HG02623 (cell line): ENCODE measurements at regions not wholly inside any gene's neighbourhood (a gene's known extent, or its start where the extent isn't known, plus 50 kb on each side); places are given as distances from the start of the nearest gene placed in this dataset.
"Not testable (repeated sequence)": the region's sequence is repeated elsewhere in the genome, so short reads cannot be mapped to it uniquely, and the experiment has no call there.

ENCODE experiments used
- ATAC-seq: cut with Tn5 transposase; IDR thresholded peaks from one replicate; pipeline ENCODE4 v1.9.1; 2021; ENCODE audit warnings: moderate library complexity; ENCODE audit not compliant: unreplicated experiment

DNA sequence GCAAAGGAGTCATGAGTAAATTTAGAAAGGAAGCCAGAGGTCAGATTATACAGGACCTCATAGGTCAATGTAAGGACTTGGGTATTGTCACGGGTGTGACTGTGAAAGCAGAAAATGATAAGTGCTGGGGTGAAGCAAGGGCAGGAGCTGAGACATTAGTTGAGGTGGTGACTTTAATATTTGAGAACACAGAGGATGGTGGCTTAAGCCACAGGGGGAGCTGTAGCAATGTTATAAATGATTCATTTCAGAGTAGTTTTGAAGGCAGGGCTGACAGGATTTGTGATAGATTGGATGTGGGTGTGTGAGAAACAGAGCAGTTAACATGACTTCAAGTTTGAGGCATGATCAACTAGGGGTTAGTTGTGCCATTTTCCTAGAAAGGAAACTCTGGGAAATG is 659.9 kb downstream of the EPM2A start:
- ATAC-seq = no peak

DNA sequence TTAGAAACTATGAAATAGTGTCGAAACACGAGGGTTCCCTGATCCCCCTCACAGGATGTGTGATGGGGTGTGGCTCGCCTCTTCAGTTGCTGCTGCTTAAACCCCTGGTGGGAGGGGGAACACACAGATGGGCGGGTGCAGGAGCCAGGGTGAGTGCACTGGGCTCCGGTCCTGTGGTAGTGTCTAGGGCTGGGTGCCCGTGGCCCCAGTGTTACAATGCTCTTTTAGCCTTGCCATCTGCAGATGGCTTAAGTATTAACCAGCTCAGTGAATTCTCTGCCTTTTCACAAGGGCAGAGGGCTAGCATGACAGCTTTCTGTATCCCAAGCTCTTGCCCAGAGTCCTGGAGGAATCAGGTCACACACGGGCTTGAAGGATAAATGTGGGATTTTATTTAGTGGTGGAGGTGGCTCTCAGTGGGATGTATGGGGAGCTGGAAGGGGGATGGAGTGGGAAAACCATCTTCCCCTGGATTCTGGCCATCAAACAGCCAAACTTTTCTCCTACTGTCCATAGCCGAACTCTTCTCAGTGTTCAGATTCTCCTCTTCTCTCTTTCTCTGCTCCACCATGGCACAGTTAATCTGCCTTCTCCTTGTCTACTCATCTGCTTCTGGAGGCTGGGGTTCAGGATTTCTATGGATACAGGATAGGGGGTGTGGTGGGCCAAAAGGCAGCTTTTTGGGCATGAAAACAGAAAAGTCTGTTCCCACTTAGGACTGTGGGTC is 659.0 kb downstream of the EPM2A start:
- ATAC-seq = no peak

DNA sequence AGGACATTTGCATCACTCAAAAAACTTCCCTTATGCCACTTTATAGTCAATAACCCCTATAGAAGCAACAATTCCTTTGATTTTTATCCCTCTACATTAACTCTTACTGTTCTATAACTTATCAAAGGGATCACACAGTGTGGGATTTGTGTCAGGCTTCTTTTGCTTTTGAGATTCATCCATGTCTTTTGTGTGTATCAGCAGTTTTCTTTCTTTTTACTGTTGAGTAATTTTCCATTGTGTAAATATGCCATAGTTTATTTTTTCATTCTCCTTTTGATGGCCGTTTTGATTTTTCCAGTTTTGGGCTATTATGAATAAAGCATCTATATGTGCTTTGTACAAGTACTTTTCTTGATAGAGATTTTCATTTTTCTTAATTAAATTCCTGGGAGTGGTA is 657.9 kb downstream of the EPM2A start:
- no peak for ATAC-seq

DNA sequence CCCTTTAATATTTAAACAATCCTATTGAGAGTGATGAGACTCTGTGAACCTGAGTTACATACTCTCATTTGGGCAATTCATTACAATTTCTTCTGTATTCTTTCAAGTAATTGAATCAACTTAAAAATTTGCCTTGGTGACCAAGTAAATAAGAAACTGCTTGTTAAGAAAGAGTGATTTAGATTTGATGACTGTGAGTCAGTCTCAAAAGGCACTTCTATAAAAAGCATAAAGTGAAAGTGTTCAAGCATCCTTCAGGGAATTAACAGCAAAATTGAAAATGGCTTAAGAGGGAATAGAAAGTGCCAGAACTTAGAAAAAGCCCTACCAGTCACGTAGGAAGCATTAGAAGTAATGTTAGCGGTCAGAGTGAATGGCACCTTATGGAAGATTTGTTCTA is 654.7 kb downstream of the EPM2A start:
- no peak for ATAC-seq

DNA sequence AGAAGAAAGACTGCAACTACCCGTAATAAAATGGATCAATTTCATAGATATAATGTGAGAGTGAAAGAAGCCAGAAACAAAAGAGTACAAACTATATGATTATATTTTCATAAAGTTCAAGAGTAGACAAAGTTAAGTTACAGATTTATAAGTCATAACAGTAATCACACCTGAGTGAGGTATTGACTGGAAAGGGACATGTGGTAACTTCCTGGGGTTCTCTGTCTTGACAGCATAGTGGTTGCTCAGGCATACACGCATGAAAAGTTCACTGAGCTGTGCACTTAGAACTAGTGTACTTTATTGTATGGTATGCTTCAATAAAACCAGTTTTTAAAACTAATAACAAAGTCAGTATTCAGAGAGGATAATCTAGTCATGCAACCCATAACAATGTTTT is 653.6 kb downstream of the EPM2A start:
- no peak for ATAC-seq

DNA sequence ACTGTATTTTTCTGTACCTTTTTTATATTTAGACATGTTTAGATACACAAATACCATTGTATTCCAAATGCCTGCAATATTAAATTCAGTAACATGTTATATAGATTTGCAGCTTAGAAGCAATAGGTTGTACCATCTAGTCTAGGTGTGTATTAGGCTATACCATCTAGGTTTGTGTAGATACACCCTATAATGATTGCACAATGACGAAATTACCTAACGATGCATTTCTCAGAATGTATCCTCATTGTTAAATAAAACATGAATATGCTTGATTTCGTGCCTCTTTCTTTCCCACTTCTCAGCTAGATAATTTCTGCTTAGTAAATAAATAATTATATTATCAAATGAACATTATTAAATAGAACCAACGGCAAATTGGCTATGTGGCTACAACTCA is 653.0 kb downstream of the EPM2A start:
- no peak for ATAC-seq

DNA sequence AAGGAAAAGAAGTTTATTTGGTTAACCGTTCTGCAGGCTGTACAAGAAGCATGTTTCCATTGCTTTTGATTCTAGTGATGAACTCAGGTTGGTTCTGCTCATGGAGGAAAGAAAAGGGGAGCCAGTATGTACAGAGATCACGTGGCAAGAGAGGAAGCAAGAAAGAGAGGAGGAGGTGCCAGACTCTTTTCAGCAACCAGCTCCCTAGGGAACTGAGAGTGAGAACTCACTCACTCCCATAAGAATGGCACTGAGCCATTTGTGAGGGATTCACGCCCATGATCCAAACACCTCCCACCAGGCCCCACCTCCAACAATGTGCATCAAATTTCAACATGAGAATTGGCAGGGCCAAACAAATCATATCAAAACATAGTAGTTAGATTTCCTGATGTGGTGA is 649.1 kb downstream of the EPM2A start:
- no peak for ATAC-seq

DNA sequence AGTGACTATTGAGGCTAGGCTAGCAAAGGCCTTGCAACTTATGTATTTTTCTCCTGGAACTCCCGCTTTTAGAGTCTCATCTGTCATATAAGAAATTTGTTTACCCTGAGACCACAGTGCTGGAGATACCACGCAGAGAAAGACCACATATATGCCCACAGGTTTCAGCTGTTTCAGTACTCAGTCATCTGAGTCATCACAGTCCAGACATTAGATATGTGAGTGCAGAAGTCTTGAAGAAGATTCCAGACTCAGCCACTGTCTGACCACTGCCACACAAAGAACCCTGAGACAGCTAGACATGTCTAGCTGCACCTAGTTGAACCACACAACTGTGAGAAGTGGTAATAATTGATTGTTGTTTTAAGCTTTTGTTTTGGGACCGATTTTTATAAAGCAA is 648.3 kb downstream of the EPM2A start:
- no peak for ATAC-seq

DNA sequence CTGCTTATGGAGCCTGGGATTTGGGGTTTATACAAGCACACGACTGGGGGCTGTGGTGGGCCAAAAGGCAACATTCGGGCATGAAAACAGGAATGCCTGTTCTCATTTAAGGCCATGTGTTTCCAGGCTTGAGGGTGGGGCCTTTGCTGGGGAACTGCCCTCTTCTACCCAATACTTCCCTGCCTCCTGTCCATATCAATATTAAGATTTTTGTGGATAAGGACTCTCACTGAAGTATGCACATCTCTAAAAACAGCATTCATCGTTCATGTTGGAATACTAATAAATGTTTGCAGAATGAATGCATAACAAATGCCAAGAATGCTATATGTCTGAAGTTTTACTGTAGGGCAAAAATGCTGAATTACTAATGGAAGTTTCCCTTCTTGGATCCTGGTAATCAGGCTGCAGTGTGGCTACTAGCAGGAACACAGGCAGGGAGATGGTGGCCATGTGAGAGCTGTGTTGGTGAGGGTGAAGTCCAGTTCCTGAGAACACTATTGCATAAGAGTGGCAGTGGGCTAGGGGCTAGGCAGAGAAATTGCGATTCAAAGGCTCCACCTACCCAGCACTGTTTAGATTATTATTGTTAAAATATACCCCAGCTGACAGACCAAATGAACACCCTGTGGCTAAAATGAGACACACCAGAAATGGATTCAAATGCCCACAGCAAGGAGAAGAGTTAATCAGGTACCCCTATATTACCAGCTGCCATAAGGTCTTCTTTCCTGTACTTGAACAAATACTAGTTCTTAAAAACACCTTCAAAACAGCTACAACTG is 644.3 kb downstream of the EPM2A start:
- no peak for ATAC-seq

DNA sequence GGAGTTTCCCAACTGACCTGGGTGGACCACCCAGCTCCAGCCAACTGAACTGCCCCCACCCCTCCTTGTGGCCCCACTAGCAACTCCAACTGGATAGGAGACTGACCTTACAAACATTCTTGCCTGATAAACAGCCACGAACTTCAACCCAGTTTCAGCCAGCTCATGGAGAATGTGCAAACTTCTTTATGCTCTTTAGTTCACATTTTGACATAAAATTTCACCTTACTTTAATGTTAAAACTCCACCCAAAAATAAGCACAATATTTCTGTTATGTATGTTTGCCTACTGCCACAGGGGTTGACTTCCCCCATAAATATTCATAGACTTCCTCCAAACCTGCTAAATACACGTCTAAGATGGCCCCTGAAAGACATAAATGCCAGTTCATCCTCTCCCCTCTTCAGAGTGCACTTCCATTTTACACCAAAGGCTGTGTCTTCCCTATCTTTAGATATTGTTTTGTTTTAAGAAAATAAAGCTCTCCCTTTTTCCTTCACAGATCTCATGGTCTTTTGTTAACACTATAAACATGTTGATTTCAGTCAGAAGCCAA is 643.7 kb downstream of the EPM2A start:
- ATAC-seq = no peak

DNA sequence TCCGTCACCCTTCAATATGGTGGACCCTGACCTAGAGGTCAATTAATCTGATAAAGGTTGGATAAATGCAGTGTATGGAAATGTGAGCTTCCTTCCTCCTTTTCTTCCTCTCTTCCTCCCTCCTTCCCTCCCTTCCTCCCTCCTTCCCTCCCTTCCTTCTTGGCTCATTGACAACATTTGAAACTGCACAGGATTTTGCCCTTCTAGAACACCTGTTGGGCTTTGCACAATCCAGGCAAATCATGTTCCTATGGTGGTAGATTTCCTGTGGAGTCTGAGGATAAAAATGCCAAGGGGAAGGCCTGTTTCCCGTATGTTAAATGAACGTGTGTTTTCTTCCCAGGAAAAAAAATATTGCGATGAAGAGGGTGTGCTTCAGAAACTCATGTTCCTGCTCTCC is 642.8 kb downstream of the EPM2A start:
- no peak for ATAC-seq

DNA sequence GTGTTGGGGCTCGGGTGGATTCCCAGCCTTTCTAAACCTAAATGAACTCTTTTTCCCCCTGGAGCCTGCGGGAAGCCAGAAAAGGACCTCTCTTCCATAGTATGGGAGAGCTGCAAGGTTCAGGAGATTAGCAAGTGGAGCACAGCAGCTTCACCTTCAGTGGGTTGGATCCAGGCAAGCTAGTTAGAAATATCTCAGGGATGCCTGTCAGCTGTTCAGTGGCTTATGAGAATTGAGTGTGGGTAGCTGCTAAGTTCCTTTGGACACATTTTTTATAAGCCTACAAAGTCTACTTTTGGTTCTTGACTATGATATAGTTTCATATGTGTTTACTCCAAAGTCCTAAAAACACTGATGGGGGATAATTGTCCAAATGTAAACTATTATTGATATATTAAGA is 642.1 kb downstream of the EPM2A start:
- no peak for ATAC-seq

DNA sequence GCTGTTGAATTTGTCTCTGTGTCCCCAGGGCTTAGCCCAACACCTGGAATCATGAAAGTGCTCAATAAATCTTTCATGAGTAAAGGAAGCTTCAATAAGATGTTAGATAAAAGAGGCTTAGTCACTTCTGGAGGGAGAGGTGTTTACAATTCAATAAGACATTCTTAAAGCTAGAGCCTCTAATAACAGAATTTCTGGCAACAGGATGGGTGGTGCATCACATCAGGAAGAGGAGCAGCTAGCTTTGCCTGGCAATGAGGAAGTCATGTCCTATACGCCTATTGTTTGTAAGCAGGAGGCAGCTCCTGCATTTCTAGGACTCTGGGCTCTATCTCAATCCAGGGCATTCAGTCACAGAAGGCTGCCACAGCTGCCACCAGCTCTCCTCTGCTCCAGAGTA is 638.5 kb downstream of the EPM2A start:
- ATAC-seq = no peak

DNA sequence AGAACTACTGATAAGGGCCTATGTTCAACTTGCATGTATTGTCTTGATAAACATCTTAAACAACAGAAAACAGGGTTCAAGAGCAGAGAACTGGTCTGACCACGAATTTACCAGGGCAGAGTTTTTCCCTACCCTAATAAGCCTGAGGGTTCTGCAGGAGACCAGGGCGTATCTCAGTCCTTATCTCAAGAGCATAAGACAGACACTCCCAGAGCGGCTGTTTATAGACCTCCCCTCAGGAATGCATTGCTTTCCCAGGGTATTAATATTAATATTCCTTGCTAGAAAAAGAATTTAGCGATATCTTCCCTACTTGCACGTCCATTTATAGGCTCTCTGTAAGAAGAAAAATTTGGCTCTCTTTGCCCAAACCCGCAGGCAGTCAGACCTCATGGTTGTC is 637.2 kb downstream of the EPM2A start:
- not testable (repeated sequence) for ATAC-seq

DNA sequence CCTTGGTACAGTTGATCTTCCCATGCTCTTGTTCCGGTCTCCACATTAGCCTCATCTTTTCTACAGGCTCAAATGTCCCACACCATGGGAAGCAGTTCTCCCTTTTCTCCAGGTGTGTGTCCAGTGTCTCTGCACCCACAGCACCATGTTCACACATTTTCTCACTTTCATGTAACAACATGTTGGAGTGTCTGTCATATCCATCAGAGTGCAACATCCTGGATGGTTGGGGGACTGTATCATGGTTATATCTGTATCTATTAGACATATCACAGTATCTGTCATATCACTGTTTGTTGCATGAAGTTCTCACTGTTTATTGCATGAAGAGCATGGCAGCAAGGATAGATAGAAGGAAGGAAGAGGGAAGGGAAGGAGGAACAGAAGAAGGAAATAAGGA is 635.6 kb downstream of the EPM2A start:
- no peak for ATAC-seq

DNA sequence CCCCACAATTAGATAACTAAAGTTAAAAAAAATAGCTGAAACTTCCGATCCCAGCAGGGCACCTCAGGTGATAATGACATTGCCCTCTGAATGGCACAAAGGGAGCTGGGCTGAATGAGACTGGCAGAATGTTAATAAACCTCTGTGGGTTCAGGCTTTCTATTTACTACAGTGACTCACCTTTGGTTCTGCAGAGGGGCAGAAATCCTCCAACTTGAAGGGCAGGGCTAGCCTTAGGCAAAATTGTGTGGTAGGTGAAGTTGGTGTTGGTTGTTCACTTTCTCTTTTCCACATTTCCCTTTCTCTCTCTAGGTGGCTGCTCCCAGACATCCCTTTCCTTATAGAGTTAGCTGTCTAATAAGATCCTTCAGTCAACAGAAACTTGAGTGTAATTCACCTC is 625.2 kb downstream of the EPM2A start:
- ATAC-seq = no peak

DNA sequence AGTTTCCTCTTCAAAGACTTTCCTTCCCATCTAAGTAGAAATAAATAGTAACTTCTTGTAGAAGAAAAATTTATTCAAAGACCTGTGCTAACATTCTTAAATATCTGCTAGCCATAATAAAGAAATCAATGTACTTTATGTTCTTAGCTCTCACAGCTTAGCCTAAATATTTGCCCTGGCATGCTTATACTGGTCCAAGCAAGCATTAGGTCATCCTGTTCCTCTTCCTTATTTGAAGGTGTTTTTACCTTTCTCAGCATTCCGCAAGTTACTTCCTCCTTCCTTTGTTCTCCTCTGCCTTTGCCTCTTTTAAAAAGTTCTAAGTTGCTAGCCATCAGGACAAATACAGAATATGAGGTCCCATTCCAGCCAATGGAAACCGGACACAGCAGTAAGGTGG is 623.9 kb downstream of the EPM2A start:
- not testable (repeated sequence) for ATAC-seq

DNA sequence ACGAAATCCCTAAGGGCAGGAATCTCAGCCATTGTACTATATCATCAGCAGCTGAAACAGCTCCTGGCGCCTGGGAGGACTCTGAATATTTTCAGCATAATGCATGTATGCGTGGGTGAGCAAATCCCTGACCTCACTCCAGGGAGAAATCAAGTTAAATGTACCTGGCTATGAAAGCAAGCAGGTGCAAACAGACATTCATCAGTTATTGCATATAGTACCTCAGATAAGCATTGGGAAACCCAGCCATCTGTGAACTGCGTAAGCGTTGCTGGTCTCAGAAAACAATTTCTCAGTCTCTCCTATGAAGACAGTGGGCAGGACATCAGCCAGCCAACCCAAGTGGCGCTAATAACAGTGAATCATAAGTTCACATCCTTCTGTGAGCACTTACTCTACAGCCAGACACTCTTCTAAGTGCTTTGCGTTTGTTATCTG is 622.6 kb downstream of the EPM2A start:
- ATAC-seq = no peak

DNA sequence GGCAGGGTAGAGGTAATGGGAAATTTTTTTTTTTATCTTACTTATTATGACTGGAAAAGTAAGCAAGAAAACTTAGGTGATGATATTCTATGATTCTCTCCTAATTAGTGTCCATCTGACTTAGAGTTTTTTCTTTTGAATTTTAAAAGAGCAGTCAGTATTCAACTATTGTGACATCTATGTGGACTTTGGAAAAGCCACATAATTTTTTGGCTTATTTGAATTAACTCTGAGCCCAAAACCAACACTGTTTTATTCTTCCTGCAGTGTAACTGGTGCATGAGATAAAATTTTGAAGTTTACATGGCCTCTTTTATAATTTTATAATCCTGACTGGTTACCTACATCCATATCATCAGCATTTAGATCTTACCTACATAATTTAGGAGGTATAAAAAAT is 619.7 kb downstream of the EPM2A start:
- no peak for ATAC-seq

DNA sequence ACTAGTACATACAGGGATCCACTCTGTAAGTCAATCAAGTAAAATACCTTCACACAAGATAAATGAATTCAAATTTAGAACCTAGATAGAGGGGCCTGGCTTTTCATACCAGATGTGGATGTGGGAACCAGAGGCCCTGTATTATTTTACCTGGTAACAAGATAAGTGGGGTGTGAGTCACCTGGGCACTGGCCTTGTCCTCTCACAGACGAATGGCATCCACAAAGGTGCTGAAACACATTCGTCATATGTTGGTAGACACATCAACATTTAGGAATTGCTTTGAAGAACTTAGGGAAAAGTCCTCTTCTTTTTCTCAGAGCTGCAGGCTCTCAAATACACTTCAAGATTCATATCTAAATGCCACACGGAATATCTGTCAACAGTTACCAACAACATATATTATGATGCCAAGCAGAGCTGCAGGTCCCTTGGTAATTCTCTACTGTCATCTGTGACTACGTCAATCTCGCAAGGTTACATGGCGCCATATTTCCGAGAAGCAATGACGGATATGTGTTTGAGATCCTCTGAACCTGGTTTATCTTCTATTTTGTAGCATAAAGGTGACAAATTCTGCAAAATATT is 618.6 kb downstream of the EPM2A start:
- ATAC-seq = no peak

DNA sequence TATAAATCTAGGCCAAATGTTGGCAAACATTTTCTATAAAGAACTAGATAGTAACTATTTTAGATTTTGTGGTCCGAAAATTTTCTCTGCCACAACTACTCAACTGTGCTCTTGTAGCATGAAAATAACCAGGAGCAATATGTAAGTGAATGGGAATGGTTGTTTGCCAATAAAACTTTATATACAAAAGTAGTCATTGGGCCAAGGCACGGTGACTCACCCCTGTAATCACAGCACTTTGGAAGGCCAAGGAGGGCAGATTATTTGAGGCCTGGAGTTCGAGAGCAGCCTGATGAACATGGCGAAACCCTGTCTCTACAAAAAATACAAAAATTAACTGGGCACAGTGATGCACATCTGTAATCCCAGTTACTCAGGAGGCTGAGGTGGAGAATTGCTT is 617.1 kb downstream of the EPM2A start:
- ATAC-seq = no peak

DNA sequence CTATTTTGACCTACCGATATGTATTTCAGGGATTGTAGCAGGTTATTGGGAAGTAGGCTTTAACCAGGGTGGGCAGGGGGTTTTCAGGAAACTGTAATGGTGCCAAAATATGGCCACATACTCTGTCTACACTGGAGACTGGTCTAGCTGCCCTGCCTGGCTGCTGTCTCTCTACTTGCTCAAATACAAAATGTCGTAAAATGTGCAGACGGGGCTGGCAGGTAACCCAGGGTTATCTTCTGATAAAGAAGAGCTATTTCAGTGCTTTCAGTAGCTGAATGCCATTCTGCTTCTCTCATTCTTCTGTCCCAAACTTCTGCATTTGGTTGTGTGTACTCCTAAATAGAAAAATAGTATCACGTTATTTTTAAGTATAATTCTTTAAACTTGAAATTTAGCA is 616.2 kb downstream of the EPM2A start:
- no peak for ATAC-seq
